NB4 (cell line): ENCODE measurements at regions not wholly inside any gene's neighbourhood (a gene's known extent, or its start where the extent isn't known, plus 50 kb on each side); places are given as distances from the start of the nearest gene placed in this dataset.

ENCODE experiments used
- DNase-seq: peaks from one replicate; pipeline ENCODE4 v3.0.0; 2010; ENCODE audit warnings: low read depth
- H3K4me3 ChIP-seq: one replicate; pipeline ENCODE4 v1.5.1; 2011; ENCODE audit warnings: mild to moderate bottlenecking, low read depth, low read length, moderate library complexity
- MYC ChIP-seq: IDR thresholded peaks from 2 replicates; pipeline ENCODE4 v1.6.1; 2011; ENCODE audit warnings: low read depth, low read length
- POLR2A ChIP-seq: IDR thresholded peaks from 2 replicates; pipeline ENCODE4 v1.6.1; 2011; ENCODE audit warnings: mild to moderate bottlenecking; ENCODE audit not compliant: insufficient read length; ENCODE audit errors: extremely low read depth
- TF ChIP-seq, protein P1 (sequence below): IDR thresholded peaks from 2 replicates; pipeline ENCODE4 v1.6.1; 2011; ENCODE audit warnings: low read depth, low read length
- TF ChIP-seq, protein P2 (sequence below): IDR thresholded peaks from one replicate; pipeline ENCODE4 v1.5.1; 2012; ENCODE audit warnings: low read depth, low read length

DNA sequence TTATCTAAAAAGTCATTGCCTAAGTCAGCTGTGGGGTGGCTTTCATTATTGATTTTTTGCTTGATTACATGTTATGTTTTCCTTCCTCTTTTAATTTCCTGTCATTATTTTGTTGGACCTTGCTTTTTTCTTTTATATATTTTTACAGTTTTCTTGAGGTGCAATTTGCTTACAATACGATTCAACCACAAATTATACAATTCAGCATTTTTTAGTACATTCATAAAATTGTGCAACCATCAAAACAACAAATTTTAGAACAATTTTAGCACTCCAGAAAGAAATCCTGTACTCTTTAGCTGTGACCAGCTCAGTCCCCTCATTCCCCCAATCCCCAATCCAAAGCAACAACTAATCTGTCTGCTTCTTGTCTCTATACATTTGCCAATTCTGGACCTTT lies 608.9 kb downstream of the C6orf118 start:
- no peak for DNase-seq
- TF ChIP-seq, protein P1, sequence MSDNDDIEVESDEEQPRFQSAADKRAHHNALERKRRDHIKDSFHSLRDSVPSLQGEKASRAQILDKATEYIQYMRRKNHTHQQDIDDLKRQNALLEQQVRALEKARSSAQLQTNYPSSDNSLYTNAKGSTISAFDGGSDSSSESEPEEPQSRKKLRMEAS = no peak
- TF ChIP-seq, protein P2, sequence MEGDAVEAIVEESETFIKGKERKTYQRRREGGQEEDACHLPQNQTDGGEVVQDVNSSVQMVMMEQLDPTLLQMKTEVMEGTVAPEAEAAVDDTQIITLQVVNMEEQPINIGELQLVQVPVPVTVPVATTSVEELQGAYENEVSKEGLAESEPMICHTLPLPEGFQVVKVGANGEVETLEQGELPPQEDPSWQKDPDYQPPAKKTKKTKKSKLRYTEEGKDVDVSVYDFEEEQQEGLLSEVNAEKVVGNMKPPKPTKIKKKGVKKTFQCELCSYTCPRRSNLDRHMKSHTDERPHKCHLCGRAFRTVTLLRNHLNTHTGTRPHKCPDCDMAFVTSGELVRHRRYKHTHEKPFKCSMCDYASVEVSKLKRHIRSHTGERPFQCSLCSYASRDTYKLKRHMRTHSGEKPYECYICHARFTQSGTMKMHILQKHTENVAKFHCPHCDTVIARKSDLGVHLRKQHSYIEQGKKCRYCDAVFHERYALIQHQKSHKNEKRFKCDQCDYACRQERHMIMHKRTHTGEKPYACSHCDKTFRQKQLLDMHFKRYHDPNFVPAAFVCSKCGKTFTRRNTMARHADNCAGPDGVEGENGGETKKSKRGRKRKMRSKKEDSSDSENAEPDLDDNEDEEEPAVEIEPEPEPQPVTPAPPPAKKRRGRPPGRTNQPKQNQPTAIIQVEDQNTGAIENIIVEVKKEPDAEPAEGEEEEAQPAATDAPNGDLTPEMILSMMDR = no peak
- TF ChIP-seq MYC (no peak), POLR2A (no peak)
- no peak overlapping the region for H3K4me3 ChIP-seq

DNA sequence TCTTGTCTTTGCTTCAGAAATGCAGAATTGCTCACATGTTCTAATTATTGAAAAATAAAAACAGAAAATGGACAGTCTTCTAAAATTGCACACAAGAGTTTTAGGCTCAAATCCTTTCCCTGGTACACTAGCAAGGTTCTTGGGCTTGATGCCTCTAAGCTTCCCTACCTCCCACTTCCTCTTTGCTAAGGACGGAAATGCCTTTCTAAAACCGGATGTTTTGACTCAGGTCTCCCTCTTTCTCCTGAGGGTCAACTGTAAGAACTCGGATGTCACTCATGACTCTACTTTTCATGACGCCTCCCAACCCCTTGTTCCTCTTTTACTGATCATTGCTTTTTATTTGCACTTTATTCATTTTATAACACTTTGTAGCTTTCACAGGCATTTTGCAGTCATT lies 613.5 kb downstream of the C6orf118 start:
- no peak overlapping the region for H3K4me3 ChIP-seq
- peak; percentile 74 for DNase-seq
- TF ChIP-seq, protein P2 = no peak
- TF ChIP-seq, protein P1 = no peak
- TF ChIP-seq POLR2A (no peak), MYC (no peak)

DNA sequence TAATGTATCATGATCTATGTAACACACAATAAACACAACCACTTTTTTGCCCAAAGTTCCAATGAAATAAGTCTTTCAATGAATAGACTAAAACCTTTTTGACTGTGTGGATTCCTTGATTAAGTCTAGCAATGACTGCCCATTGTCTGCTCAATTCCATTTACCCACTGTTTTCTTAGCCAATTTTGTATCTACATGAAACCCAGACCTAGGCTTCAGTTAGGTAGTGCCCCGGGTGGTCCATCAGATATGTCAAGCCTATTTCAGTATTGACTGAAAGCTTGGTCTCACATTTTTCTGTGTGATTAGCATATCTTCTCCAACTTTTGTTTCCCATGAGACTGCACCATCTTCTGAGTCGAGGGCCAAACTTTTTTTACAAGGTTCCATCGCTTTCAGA lies 615.0 kb downstream of the C6orf118 start:
- no peak overlapping the region for H3K4me3 ChIP-seq
- DNase-seq = no peak
- TF ChIP-seq, protein P2 = no peak
- no peak for TF ChIP-seq POLR2A

DNA sequence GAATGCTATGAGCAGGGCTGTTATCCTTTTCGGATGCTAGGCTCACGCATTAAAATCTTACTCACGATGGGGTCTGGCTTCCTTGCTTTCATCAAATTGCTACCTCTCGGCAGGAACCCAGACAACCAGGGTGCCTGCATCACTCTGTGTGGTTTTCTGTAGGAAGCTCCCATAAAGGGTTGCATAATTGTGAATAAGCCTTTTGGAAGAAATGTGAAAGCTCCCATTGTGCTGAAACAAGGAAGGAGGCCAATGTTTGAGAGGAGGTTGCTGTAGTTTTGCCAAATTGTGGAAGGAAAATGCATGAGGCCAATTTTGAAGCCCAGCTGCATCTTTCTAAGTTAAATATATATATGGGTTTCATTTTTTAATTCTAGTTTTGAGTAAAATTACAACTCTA lies 615.5 kb downstream of the C6orf118 start:
- TF ChIP-seq MYC (no peak), POLR2A (no peak)
- TF ChIP-seq, protein P2 = no peak
- TF ChIP-seq, protein P1 = no peak
- peak; percentile 7 for DNase-seq

DNA sequence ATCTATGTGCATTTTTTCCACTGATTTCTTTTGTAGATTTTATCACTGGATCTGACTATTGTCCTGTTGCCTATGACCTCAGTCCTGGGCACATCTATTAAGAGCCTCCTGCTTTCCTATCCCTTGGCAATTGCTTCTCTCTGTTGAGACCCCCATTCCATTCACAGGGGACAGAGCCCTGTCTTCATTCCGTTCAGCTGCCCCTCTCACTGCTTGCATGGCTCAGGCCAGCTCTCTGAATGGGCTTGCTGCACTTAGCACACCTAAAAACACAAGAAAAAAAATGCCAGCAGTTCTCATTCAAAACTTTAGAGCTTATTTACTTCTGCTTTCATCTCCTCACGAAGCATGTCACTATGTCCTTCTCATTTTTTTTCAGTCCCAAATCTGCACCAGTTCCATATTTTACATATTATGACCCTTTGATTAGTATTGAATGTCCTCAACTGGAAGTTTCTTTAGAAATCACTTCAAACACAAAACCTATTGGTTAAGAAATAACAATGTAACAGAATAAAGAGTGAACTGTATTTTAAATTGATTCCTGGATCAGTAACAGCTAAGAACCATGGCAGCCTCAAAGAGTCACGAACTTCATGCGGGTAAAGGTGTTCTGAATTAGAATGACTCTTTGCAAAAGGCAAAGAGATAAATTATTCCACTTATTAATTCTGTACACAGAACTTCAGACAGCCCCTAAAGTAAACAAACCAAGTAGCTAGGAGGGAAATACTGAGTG lies 616.5 kb downstream of the C6orf118 start:
- H3K4me3 ChIP-seq = no peak overlapping the region

More for the DNA sequence above, 615.5 kb downstream of the C6orf118 start:
- no peak overlapping the region for H3K4me3 ChIP-seq

More for the DNA sequence above, 616.5 kb downstream of the C6orf118 start:
- TF ChIP-seq, protein P1 = no peak
- TF ChIP-seq MYC (no peak), POLR2A (no peak)
- TF ChIP-seq, protein P2 = no peak
- no peak for DNase-seq
